ENCODE measurements at regions not wholly inside any gene's neighbourhood (a gene's known extent, or its start where the extent isn't known, plus 50 kb on each side); places are given as distances from the start of the nearest gene placed in this dataset.

- TF ChIP-seq CTCF (IDR thresholded peaks at IDR 0.05): no peak
- no peak for TF ChIP-seq EP300 (IDR thresholded peaks at IDR 0.05)
Measured at GRCh38 chr11:110855191-110855590, 143.0 kb upstream of the ARHGAP20 start.

Measured in suprapubic skin (tissue), 3 donors.